Sigmoid colon (tissue), 6 donors: ENCODE measurements at regions not wholly inside any gene's neighbourhood (a gene's known extent, or its start where the extent isn't known, plus 50 kb on each side); places are given as distances from the start of the nearest gene placed in this dataset.

ENCODE experiments used
- DNase-seq: peaks from one replicate; pipeline ENCODE4 v3.0.0-alpha.2; 2019
- H3K27ac ChIP-seq, 4 donors: fragments of 200-600 bp; sonication (generic); one replicate each; pipeline ENCODE4 v1.5.1; 2016 to 2019; ENCODE audit warnings: mild to moderate bottlenecking in 1 of 4
- H3K27me3 ChIP-seq, 3 donors: fragments of 200-600 bp; sonication (generic); one replicate each; pipeline ENCODE4 v1.5.1; 2019; ENCODE audit warnings: mild to moderate bottlenecking in 1 of 3
- H3K36me3 ChIP-seq, 4 donors: fragments of 200-600 bp; sonication (generic); one replicate each; pipeline ENCODE4 v1.5.1; 2016 to 2019
- H3K4me1 ChIP-seq, 4 donors: fragments of 200-600 bp; sonication (generic); one replicate each; pipeline ENCODE4 v1.5.1; 2017 to 2019
- H3K4me3 ChIP-seq, 4 donors: fragments of 200-600 bp; sonication (generic); one replicate each; pipeline ENCODE4 v1.5.1; 2017 to 2019; ENCODE audit warnings: mild to moderate bottlenecking in 2 of 4, moderate library complexity in 1 of 4
- H3K9me3 ChIP-seq, 4 donors: fragments of 200-600 bp in 3 of 4; sonication (generic) in 3 of 4; one replicate each; pipeline versions ENCODE4 v1.5.1 to v1.6.1; 2013 to 2019
- EP300 ChIP-seq, 4 donors: sonication (generic); formaldehyde crosslinking; IDR thresholded peaks; one replicate each; pipeline ENCODE4 v1.6.1; 2017; ENCODE audit warnings: antibody characterized with exemption in 4 of 4
- POLR2A ChIP-seq, 2 donors: fragments of 450-650 bp; IDR thresholded peaks; one replicate each; pipeline ENCODE4 v1.6.1; 2016; ENCODE audit warnings: antibody characterized with exemption in 2 of 2, mild to moderate bottlenecking in 2 of 2, moderate library complexity in 2 of 2
- POLR2AphosphoS5 ChIP-seq, 4 donors: sonication (generic); formaldehyde crosslinking; IDR thresholded peaks; one replicate each; pipeline ENCODE4 v1.6.1; 2017; ENCODE audit warnings: antibody characterized with exemption in 4 of 4
- WGBS, 2 donors: extraction: QIAGEN DNeasy Blood & Tissue Kit; methylation state at CpG; one replicate each; pipeline ENCODE4 v1.1.7; 2013; 5-methylcytosine and 5-hydroxymethylcytosine counted together
- intact Hi-C: fragments of 100-400 bp; cut with DNase I; formaldehyde crosslinking; loops from one replicate; pipeline ENCODE4 v1.15.1; 2023
- TF ChIP-seq, protein P1 (sequence below), 4 experiments: fragments of 450-650 bp in 3 of 4; fragments of 200-600 bp in 1 of 4; IDR thresholded peaks; one replicate each; pipeline ENCODE4 v1.5.1; 2016 to 2019; ENCODE audit warnings: antibody characterized with exemption in 4 of 4, mild to moderate bottlenecking in 3 of 4, moderate library complexity in 2 of 4
- donor health status: healthy with polysubstance abuse.
- donor health status: healthy.

DNA sequence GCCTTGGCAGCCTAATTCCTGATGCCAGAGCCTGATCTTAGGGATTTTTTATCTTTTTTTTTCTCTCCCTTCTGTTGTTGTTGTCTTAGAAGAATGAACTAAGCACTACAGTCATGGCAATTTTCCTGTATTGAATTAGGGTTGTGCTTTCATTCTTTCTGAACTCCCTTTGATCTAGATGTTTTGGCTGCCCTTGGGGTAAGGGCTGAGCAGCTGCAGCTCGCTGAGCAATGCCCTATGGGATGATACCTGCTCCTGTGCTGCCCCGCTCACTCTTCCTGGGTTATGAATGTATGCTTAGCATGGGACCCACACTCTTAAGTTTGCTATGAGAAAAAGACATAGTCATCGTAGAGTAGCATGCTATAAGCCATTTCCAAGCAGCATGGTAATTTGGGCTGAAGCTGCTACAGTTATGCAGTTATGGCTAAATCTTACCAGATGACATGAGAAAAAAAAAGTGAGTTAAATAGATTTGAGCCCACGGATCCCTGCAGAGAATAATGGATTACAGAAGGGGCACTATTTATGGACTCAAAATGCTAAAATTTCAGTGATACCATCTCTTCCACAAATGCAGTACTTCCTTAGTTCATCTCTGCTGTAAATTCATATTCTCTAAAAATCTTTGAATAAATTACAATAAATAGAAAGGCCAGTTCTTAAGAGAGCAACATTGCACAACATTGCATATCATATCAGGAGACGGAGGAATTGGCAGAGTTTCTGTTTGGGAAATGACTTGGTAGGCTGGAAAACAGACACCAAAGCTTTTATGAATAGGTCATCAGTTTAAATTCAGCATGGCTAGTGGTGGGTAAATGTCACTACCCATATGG, 79.2 kb upstream of the PTHLH start:
- TF ChIP-seq, protein P1, sequence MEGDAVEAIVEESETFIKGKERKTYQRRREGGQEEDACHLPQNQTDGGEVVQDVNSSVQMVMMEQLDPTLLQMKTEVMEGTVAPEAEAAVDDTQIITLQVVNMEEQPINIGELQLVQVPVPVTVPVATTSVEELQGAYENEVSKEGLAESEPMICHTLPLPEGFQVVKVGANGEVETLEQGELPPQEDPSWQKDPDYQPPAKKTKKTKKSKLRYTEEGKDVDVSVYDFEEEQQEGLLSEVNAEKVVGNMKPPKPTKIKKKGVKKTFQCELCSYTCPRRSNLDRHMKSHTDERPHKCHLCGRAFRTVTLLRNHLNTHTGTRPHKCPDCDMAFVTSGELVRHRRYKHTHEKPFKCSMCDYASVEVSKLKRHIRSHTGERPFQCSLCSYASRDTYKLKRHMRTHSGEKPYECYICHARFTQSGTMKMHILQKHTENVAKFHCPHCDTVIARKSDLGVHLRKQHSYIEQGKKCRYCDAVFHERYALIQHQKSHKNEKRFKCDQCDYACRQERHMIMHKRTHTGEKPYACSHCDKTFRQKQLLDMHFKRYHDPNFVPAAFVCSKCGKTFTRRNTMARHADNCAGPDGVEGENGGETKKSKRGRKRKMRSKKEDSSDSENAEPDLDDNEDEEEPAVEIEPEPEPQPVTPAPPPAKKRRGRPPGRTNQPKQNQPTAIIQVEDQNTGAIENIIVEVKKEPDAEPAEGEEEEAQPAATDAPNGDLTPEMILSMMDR (IDR thresholded peaks at IDR 0.05), result no peak
- TF ChIP-seq EP300 (IDR thresholded peaks at IDR 0.05) (no peak), POLR2A (IDR thresholded peaks at IDR 0.05) (no peak), POLR2AphosphoS5 (IDR thresholded peaks at IDR 0.05) (no peak)

DNA sequence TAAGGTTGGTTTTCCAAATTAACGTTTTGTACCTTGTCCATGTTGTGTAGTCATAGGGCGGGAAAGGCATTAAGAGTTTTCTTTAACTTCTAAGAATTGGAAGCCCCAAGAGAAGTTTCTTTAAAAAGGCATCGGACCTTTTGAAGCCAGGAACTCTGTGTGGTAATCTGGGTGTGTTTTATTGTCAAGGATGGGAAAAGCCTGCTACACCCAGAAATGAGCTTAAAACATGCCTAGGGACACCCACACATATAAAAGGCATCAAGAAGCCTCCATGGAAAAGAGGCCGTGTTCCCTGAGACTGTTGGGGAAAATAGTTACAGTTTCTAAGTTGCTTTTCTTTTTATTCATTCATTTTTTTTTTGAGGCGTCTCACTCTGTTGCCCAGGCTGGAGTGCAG, 81.0 kb upstream of the PTHLH start:
- H3K27ac ChIP-seq, result no peak overlapping the region

More for the DNA sequence above, 79.2 kb upstream of the PTHLH start:
- Histone ChIP-seq H3K4me1 (no peaks in the 10 kb centered on the region), H3K27me3 (no peaks in the 10 kb centered on the region), H3K4me3 (no peak overlapping the region), H3K27ac (no peak overlapping the region), H3K36me3 (no peaks in the 10 kb centered on the region), H3K9me3 (no peaks in the 10 kb centered on the region)
- WGBS, 2 donors, result 74 to 82% methylated on average over 5 of the region's 5 CpGs
- DNase-seq, result no peak
- intact Hi-C loops, result no loop called here

DNA sequence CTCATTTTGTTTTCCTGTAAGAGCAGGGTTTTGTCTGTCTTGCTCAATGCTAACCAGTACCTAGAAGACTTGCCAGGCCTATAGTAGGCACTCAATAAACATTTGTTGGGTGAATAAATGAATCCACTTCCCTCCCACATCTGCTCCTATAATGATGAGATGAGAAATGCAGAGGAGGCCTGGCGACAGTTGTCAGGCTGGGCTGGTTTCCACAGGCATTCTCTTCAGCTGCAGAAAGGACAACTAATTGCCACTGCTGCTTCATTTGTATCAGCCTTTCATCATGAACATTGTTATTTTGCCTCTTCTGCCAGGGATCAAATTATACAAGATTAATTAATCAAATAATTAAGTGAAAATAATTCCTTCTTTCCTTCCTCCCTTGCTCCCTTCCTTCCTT, 82.0 kb upstream of the PTHLH start:
- TF ChIP-seq EP300 (IDR thresholded peaks at IDR 0.05), result no peak
- TF ChIP-seq, protein P1 (IDR thresholded peaks at IDR 0.05), result no peak
- no peak for TF ChIP-seq POLR2A (IDR thresholded peaks at IDR 0.05)
- no peak for TF ChIP-seq POLR2AphosphoS5 (IDR thresholded peaks at IDR 0.05)
- Histone ChIP-seq H3K4me1 (no peaks in the 10 kb centered on the region), H3K4me3 (no peak overlapping the region), H3K27ac (no peak overlapping the region), H3K27me3 (no peaks in the 10 kb centered on the region), H3K9me3 (no peaks in the 10 kb centered on the region), H3K36me3 (no peaks in the 10 kb centered on the region)
- intact Hi-C loops, result no loop called here
- WGBS, 2 donors, result 85 to 87% methylated on average over 1 of the region's 1 CpG
- DNase-seq, result no peak

More for the DNA sequence above, 81.0 kb upstream of the PTHLH start:
- H3K27me3 ChIP-seq, result no peaks in the 10 kb centered on the region
- no peak for TF ChIP-seq POLR2A (IDR thresholded peaks at IDR 0.05)
- no peak for TF ChIP-seq EP300 (IDR thresholded peaks at IDR 0.05)
- TF ChIP-seq, protein P1 (IDR thresholded peaks at IDR 0.05), result no peak
- no peak for TF ChIP-seq POLR2AphosphoS5 (IDR thresholded peaks at IDR 0.05)
- 74 to 92% methylated on average over 5 of the region's 5 CpGs for WGBS, 2 donors
- H3K9me3 ChIP-seq, result no peaks in the 10 kb centered on the region
- no peak overlapping the region for H3K4me3 ChIP-seq
- DNase-seq, result no peak
- no peaks in the 10 kb centered on the region for H3K4me1 ChIP-seq
- intact Hi-C loops, result no loop called here
- no peaks in the 10 kb centered on the region for H3K36me3 ChIP-seq

DNA sequence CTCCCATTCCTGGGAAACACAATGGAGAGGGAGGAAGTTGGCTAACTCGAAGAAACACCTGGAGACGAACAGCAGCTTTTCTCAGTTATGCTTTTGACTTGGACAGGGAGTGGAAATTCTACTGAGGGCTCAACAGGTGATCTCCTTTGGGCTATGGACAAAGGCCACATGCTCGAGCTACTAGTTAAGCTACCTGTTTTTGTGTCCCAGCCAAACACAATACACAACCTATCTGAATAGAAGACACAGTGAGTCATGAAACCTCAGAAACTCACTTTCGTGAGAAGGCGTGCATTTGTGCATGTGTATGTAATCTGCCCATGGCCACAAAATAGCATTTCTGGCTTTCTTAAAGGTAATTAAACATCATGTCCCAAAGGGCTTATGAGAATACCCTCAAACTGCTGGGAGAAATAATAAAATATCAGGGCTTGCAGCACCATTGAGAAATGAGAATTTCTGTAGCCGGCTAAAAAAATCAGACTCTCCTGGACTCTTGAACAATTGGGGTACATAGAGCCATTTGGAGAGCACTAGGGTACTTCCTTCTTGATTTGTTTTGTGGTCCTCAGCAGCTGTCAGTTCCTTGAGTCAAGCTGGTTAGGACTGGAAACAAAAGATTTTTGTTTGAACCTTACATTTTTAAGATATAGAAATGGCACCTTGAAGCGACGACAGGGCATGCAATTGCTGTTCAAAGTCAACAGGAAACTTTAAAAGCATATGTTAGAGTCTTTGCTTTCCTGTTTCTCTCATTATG, 85.5 kb upstream of the PTHLH start:
- Histone ChIP-seq H3K36me3 (no peaks in the 10 kb centered on the region), H3K9me3 (no peaks in the 10 kb centered on the region), H3K4me1 (no peaks in the 10 kb centered on the region), H3K27ac (no peak overlapping the region), H3K27me3 (no peaks in the 10 kb centered on the region), H3K4me3 (no peak overlapping the region)
- intact Hi-C loops, result no loop called here
- TF ChIP-seq EP300 (IDR thresholded peaks at IDR 0.05), result no peak
- TF ChIP-seq, protein P1 (IDR thresholded peaks at IDR 0.05), result no peak
- no peak for TF ChIP-seq POLR2AphosphoS5 (IDR thresholded peaks at IDR 0.05)
- TF ChIP-seq POLR2A (IDR thresholded peaks at IDR 0.05), result no peak
- DNase-seq, result no peak
- WGBS, 2 donors, result 64 to 74% methylated on average over 8 of the region's 8 CpGs
